Fibroblast of lung (primary cell): ENCODE measurements at regions not wholly inside any gene's neighbourhood (a gene's known extent, or its start where the extent isn't known, plus 50 kb on each side); places are given as distances from the start of the nearest gene placed in this dataset.

Experiments used
- DNase-seq, 2 donors: peaks; one replicate each; pipeline versions ENCODE4 v3.0.0 to v3.0.0-alpha.2; 2010; ENCODE audit warnings: low read depth in 2 of 2
- H2AFZ ChIP-seq: 2 replicates; pipeline ENCODE4 v1.5.1; 2012; ENCODE audit warnings: low read length, control low read depth, inconsistent platforms
- H3K27ac ChIP-seq: 2 replicates; pipeline ENCODE4 v1.5.1; 2011; ENCODE audit warnings: low read length, control low read depth; ENCODE audit not compliant: insufficient read depth
- H3K27me3 ChIP-seq: 2 replicates; pipeline ENCODE4 v1.5.1; 2011; ENCODE audit warnings: mild to moderate bottlenecking, low read length; ENCODE audit not compliant: control insufficient read depth, insufficient read depth
- H3K36me3 ChIP-seq: 2 replicates; pipeline ENCODE4 v1.5.1; 2011; ENCODE audit warnings: low read length; ENCODE audit not compliant: control insufficient read depth, insufficient read depth
- H3K4me1 ChIP-seq: 2 replicates; pipeline ENCODE4 v1.5.1; 2011; ENCODE audit warnings: low read length; ENCODE audit not compliant: control insufficient read depth, insufficient read depth; ENCODE audit errors: extremely low read depth
- H3K4me2 ChIP-seq: 2 replicates; pipeline ENCODE4 v1.5.1; 2011; ENCODE audit warnings: low read length, control low read depth; ENCODE audit not compliant: insufficient read depth; ENCODE audit errors: extremely low read depth
- H3K4me3 ChIP-seq, 4 experiments: fragments of 200-600 bp in 1 of 4; sonication (generic) in 1 of 4; replicated peaks in 1 of 4; 2 replicates each; pipeline ENCODE4 v1.5.1; 2011 to 2016; ENCODE audit warnings: low read length in 4 of 4, low read depth in 3 of 4, mild to moderate bottlenecking in 3 of 4, control low read depth in 2 of 4, inconsistent platforms in 1 of 4, mixed read lengths in 1 of 4; ENCODE audit not compliant: insufficient read depth in 1 of 4; ENCODE audit errors: control extremely low read depth in 1 of 4
- H3K79me2 ChIP-seq: 2 replicates; pipeline ENCODE4 v1.5.1; 2012; ENCODE audit warnings: mild to moderate bottlenecking, low read length, inconsistent platforms; ENCODE audit not compliant: control insufficient read depth, insufficient read depth
- H3K9ac ChIP-seq: 2 replicates; pipeline ENCODE4 v1.5.1; 2011; ENCODE audit warnings: mild to moderate bottlenecking, low read length, control low read depth; ENCODE audit not compliant: insufficient read depth
- H3K9me3 ChIP-seq: 2 replicates; pipeline ENCODE4 v1.5.1; 2012; ENCODE audit warnings: low read depth, low read length; ENCODE audit not compliant: control insufficient read depth, insufficient read depth
- H4K20me1 ChIP-seq: 2 replicates; pipeline ENCODE4 v1.5.1; 2011; ENCODE audit warnings: low read length; ENCODE audit not compliant: control insufficient read depth, insufficient read depth; ENCODE audit errors: extremely low read depth
- CTCF ChIP-seq, 2 donors: IDR thresholded peaks in 1 of 2; conservative IDR thresholded peaks in 1 of 2; 1 replicate in 1 of 2; 2 replicates in 1 of 2; pipeline ENCODE4 v1.5.1; 2011 to 2012; ENCODE audit warnings: low read length in 2 of 2, control low read depth in 1 of 2, inconsistent platforms in 1 of 2, low read depth in 1 of 2, mild to moderate bottlenecking in 1 of 2
- EZH2 ChIP-seq: IDR thresholded peaks from 2 replicates; pipeline ENCODE4 v1.5.1; 2012; ENCODE audit warnings: low read length, control low read depth, mild to moderate bottlenecking; ENCODE audit errors: missing control alignments

- Histone ChIP-seq H3K36me3 (no peaks in the 10 kb centered on the region), H3K4me2 (no peak overlapping the region), H3K4me3 (no peak overlapping the region), H3K9me3 (no peaks in the 10 kb centered on the region), H3K27ac (no peak overlapping the region), H2AFZ (no peak overlapping the region), H3K4me1 (no peaks in the 10 kb centered on the region), H3K79me2 (no peaks in the 10 kb centered on the region), H3K27me3 (no peaks in the 10 kb centered on the region), H3K9ac (no peak overlapping the region), H4K20me1 (no peaks in the 10 kb centered on the region)
- no peak for DNase-seq
- TF ChIP-seq EZH2 (no peak), CTCF (conservative IDR thresholded peaks at IDR 0.05 in 1 of 2, IDR thresholded peaks at IDR 0.05 in 1 of 2; ENCODE audit: low read depth in 1 of 2, low read length in 2 of 2) (no peak)
Observed at GRCh38 chr2:8265476-8266226, 416.2 kb upstream of the ID2 start.

GRCh38 chr2:8266563-8266962 is 415.3 kb upstream of the ID2 start:
- TF ChIP-seq CTCF (conservative IDR thresholded peaks at IDR 0.05 in 1 of 2, IDR thresholded peaks at IDR 0.05 in 1 of 2; ENCODE audit: low read depth in 1 of 2, low read length in 2 of 2) (no peak), EZH2 (no peak)
- Histone ChIP-seq H3K79me2 (no peaks in the 10 kb centered on the region), H3K4me3 (no peak overlapping the region)

GRCh38 chr2:8267048-8267447 is 414.8 kb upstream of the ID2 start:
- Histone ChIP-seq H3K9ac (no peak overlapping the region), H3K4me3 (no peak overlapping the region), H3K79me2 (no peaks in the 10 kb centered on the region), H3K27me3 (no peaks in the 10 kb centered on the region), H2AFZ (no peak overlapping the region), H4K20me1 (no peaks in the 10 kb centered on the region), H3K4me2 (no peak overlapping the region), H3K4me1 (no peaks in the 10 kb centered on the region), H3K9me3 (no peaks in the 10 kb centered on the region), H3K36me3 (no peaks in the 10 kb centered on the region), H3K27ac (no peak overlapping the region)
- TF ChIP-seq EZH2 (no peak), CTCF (conservative IDR thresholded peaks at IDR 0.05 in 1 of 2, IDR thresholded peaks at IDR 0.05 in 1 of 2; ENCODE audit: low read depth in 1 of 2, low read length in 2 of 2) (no peak)
- DNase-seq, result no peak

More at GRCh38 chr2:8266563-8266962, 415.3 kb upstream of the ID2 start:
- Histone ChIP-seq H3K4me2 (no peak overlapping the region), H3K4me1 (no peaks in the 10 kb centered on the region), H3K27ac (no peak overlapping the region), H3K9ac (no peak overlapping the region), H3K27me3 (no peaks in the 10 kb centered on the region), H2AFZ (no peak overlapping the region), H4K20me1 (no peaks in the 10 kb centered on the region), H3K9me3 (no peaks in the 10 kb centered on the region), H3K36me3 (no peaks in the 10 kb centered on the region)
- DNase-seq, result no peak
